Mesenchymal stem cell (in vitro differentiated cells and primary cell): ENCODE measurements at regions not wholly inside any gene's neighbourhood (a gene's known extent, or its start where the extent isn't known, plus 50 kb on each side); places are given as distances from the start of the nearest gene placed in this dataset.

Source experiments
- DNase-seq: peaks from one replicate; pipeline ENCODE4 v3.0.0-alpha.2; 2013
- H2AFZ ChIP-seq: one replicate; pipeline ENCODE4 v1.6.1; 2013; ENCODE audit warnings: low read depth, mild to moderate bottlenecking, control low read depth, inconsistent platforms, low read length, moderate library complexity
- H2AK5ac ChIP-seq: 2 replicates; pipeline ENCODE4 v1.6.1; 2013; ENCODE audit warnings: low read length, moderate library complexity, mild to moderate bottlenecking, inconsistent platforms; ENCODE audit not compliant: severe bottlenecking
- H2BK120ac ChIP-seq: one replicate; pipeline ENCODE4 v1.6.1; 2013; ENCODE audit warnings: low read depth, mild to moderate bottlenecking, inconsistent platforms, low read length, moderate library complexity
- H2BK12ac ChIP-seq, 2 experiments: one replicate each; pipeline ENCODE4 v1.6.1; 2013; ENCODE audit warnings: inconsistent platforms in 2 of 2, low read length in 2 of 2, mild to moderate bottlenecking in 2 of 2, moderate library complexity in 2 of 2, control low read depth in 1 of 2
- H2BK15ac ChIP-seq: one replicate; pipeline ENCODE4 v1.6.1; 2013; ENCODE audit warnings: mild to moderate bottlenecking, low read depth, inconsistent platforms; ENCODE audit not compliant: poor library complexity, severe bottlenecking
- H2BK5ac ChIP-seq: 2 replicates; pipeline ENCODE4 v1.6.1; 2013; ENCODE audit warnings: low read depth, mild to moderate bottlenecking, low read length, control low read depth, inconsistent platforms; ENCODE audit not compliant: poor library complexity, severe bottlenecking
- H3K14ac ChIP-seq, 2 experiments: one replicate each; pipeline ENCODE4 v1.6.1; 2013; ENCODE audit warnings: inconsistent platforms in 2 of 2, low read length in 2 of 2, control low read depth in 1 of 2, mild to moderate bottlenecking in 1 of 2, moderate library complexity in 1 of 2
- H3K18ac ChIP-seq, 2 experiments: one replicate each; pipeline ENCODE4 v1.6.1; 2013; ENCODE audit warnings: inconsistent platforms in 2 of 2, low read length in 2 of 2, control low read depth in 1 of 2, low read depth in 1 of 2, mild to moderate bottlenecking in 1 of 2
- H3K23ac ChIP-seq, 2 experiments: one replicate each; pipeline ENCODE4 v1.6.1; 2013; ENCODE audit warnings: inconsistent platforms in 2 of 2, low read length in 2 of 2, mild to moderate bottlenecking in 2 of 2, moderate library complexity in 2 of 2, control low read depth in 1 of 2
- H3K27ac ChIP-seq: 2 replicates; pipeline ENCODE4 v1.5.1; 2013; ENCODE audit warnings: mild to moderate bottlenecking, moderate library complexity, low read length, control low read depth, inconsistent platforms; ENCODE audit not compliant: poor library complexity, severe bottlenecking
- H3K27me3 ChIP-seq, 2 experiments: 2 replicates each; pipeline versions ENCODE4 v1.6.1 to v1.7.0; 2013; ENCODE audit warnings: low read length in 2 of 2, mild to moderate bottlenecking in 2 of 2, moderate library complexity in 2 of 2, control low read depth in 1 of 2, inconsistent platforms in 1 of 2; ENCODE audit not compliant: control insufficient read depth in 1 of 2, insufficient read depth in 1 of 2
- H3K36me3 ChIP-seq, 2 experiments: 2 replicates each; pipeline versions ENCODE4 v1.6.1 to v1.7.0; 2013; ENCODE audit warnings: low read length in 2 of 2, control low read depth in 1 of 2, inconsistent platforms in 1 of 2, low read depth in 1 of 2, mild to moderate bottlenecking in 1 of 2; ENCODE audit not compliant: insufficient read depth in 2 of 2, control insufficient read depth in 1 of 2
- H3K4ac ChIP-seq, 2 experiments: one replicate each; pipeline ENCODE4 v1.6.1; 2013; ENCODE audit warnings: inconsistent platforms in 2 of 2, low read length in 2 of 2, mild to moderate bottlenecking in 2 of 2, moderate library complexity in 2 of 2, control low read depth in 1 of 2, low read depth in 1 of 2
- H3K4me1 ChIP-seq: 2 replicates; pipeline ENCODE4 v1.6.1; 2013; ENCODE audit warnings: low read depth, low read length, control low read depth; ENCODE audit not compliant: control insufficient read depth, insufficient read depth
- H3K4me2 ChIP-seq: 2 replicates; pipeline ENCODE4 v1.6.1; 2013; ENCODE audit warnings: low read length, mild to moderate bottlenecking, inconsistent platforms; ENCODE audit not compliant: poor library complexity, severe bottlenecking
- H3K4me3 ChIP-seq, 2 experiments: 2 replicates each; pipeline versions ENCODE4 v1.5.1 to v1.7.0; 2013; ENCODE audit warnings: low read length in 2 of 2, mild to moderate bottlenecking in 2 of 2, control low read depth in 1 of 2, low read depth in 1 of 2; ENCODE audit not compliant: insufficient read depth in 1 of 2
- H3K79me1 ChIP-seq: replicated peaks from 2 replicates; pipeline ENCODE4 v1.6.1; 2013; ENCODE audit warnings: mild to moderate bottlenecking, control low read depth, low read length, inconsistent platforms; ENCODE audit not compliant: poor library complexity, severe bottlenecking
- H3K9ac ChIP-seq: 2 replicates; pipeline ENCODE4 v1.7.0; 2013; ENCODE audit warnings: mild to moderate bottlenecking, low read length, moderate library complexity
- H3K9me3 ChIP-seq: 2 replicates; pipeline ENCODE4 v1.7.0; 2013; ENCODE audit warnings: mild to moderate bottlenecking, low read length; ENCODE audit not compliant: control insufficient read depth
- H4K8ac ChIP-seq: one replicate; pipeline ENCODE4 v1.6.1; 2013; ENCODE audit warnings: inconsistent platforms, mild to moderate bottlenecking, low read length, moderate library complexity
- H4K91ac ChIP-seq: one replicate; pipeline ENCODE4 v1.6.1; 2013; ENCODE audit warnings: mild to moderate bottlenecking, low read length, inconsistent platforms
- WGBS: methylation state at CpG from one replicate; pipeline ENCODE4 v1.1.7; 2013; ENCODE audit warnings: mixed read lengths; 5-methylcytosine and 5-hydroxymethylcytosine counted together

DNA sequence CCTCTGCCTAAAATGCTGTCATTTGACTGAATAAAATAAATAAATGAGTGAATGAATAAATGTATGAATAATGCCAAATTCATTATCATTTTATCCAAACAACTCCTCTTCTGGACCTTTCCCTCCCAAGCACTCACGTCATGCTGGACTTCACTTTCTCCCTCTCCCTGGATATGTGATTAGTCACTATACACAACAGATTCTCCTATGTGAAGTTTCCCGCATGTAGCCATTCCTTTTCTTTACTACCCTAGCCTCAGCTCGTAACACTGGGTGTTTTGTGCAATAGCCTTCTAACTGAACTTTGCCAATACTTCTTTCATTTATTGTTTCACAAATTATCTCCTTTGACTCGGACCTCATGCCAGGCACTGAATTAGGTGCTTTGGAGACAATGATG lies 87.6 kb upstream of the IL6 start:
- Histone ChIP-seq H3K27ac (no peak overlapping the region), H3K18ac (no peak overlapping the region), H3K14ac (no peak overlapping the region), H3K4me3 (no peak overlapping the region), H2BK120ac (no peak overlapping the region), H2BK12ac (no peak overlapping the region), H3K4me1 (no peaks in the 10 kb centered on the region), H4K8ac (no peak overlapping the region), H3K4ac (no peak overlapping the region), H3K36me3 (no peaks in the 10 kb centered on the region), H3K9ac (no peak overlapping the region), H2BK5ac (no peak overlapping the region), H3K23ac (no peak overlapping the region), H2AK5ac (no peak overlapping the region), H2AFZ (no peak overlapping the region), H2BK15ac (no peak overlapping the region), H3K4me2 (no peak overlapping the region), H4K91ac (no peak overlapping the region), H3K79me1 (no peaks in the 10 kb centered on the region), H3K9me3 (peaks cover 40% of the 10 kb centered on the region), H3K27me3 (no peaks in the 10 kb centered on the region)
- DNase-seq, result no peak
- 94% methylated on average over 3 of the region's 4 CpGs for WGBS

GRCh38 chr7:22635349-22635748 lies 91.7 kb upstream of the IL6 start:
- Histone ChIP-seq H4K91ac (no peak overlapping the region), H3K4me1 (no peaks in the 10 kb centered on the region), H3K27ac (no peak overlapping the region), H2AK5ac (no peak overlapping the region), H2BK15ac (no peak overlapping the region), H2BK5ac (no peak overlapping the region), H3K4me3 (no peak overlapping the region), H3K18ac (no peak overlapping the region), H3K14ac (peak overlapping the region in 1 of 2 experiments; percentile 0), H3K9me3 (peaks cover 3% of the 10 kb centered on the region), H3K79me1 (no peaks in the 10 kb centered on the region), H2AFZ (no peak overlapping the region), H3K23ac (no peak overlapping the region), H3K4ac (no peak overlapping the region), H3K27me3 (no peaks in the 10 kb centered on the region), H4K8ac (peak overlapping the region; percentile 63), H3K36me3 (no peaks in the 10 kb centered on the region), H3K9ac (no peak overlapping the region), H2BK120ac (no peak overlapping the region), H2BK12ac (no peak overlapping the region), H3K4me2 (no peak overlapping the region)
- 70% methylated on average over 1 of the region's 1 CpG for WGBS
- DNase-seq, result no peak

GRCh38 chr7:22633954-22634474 lies 93.0 kb upstream of the IL6 start:
- Histone ChIP-seq H3K18ac (peak overlapping the region in 1 of 2 experiments; percentile 19), H3K14ac (no peak overlapping the region), H3K9ac (no peak overlapping the region), H2BK15ac (no peak overlapping the region), H3K4me1 (no peaks in the 10 kb centered on the region), H2BK5ac (no peak overlapping the region), H3K23ac (no peak overlapping the region), H2BK12ac (no peak overlapping the region), H3K27ac (no peak overlapping the region), H4K91ac (no peak overlapping the region), H2AK5ac (no peak overlapping the region), H3K4me2 (no peak overlapping the region), H4K8ac (no peak overlapping the region), H3K36me3 (no peaks in the 10 kb centered on the region), H3K9me3 (peaks cover under 1% of the 10 kb centered on the region), H3K27me3 (no peaks in the 10 kb centered on the region), H3K4ac (no peak overlapping the region), H2AFZ (no peak overlapping the region), H2BK120ac (no peak overlapping the region), H3K4me3 (no peak overlapping the region), H3K79me1 (no peaks in the 10 kb centered on the region)
- DNase-seq, result peak; percentile 26
- 69% methylated on average over 3 of the region's 3 CpGs for WGBS

DNA sequence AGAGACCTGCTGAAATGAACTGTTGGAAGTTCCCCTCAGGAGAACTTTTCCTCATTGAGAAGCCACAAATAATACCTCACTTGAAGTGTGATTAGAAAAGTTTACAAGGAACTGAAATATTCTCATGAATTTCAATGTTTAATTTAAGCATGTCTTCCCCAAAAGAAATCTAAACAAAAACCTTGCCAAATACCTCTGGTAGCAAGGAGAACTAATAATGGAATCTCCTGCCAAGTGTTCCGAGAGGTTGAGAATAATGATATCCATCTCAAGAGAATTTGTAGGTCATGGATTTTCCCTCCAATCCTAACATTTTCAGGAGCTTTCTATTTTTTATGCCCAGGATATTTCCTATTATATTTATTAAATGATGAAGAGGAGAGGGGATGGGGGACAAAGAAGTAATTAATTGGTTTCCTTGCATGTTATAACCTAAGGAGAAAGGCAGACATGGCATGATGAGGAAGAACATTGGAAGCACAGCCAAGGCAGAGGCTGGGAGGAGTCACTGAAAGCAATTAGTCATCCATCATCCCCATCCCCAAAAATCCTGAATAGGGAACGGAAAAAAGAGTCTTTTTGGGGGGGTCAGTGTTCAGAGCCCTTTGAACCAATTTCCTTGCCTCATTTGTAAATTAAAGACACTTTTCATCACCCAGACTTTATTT lies 93.6 kb upstream of the IL6 start:
- H2BK5ac ChIP-seq, result no peak overlapping the region
- H3K9me3 ChIP-seq, result no peaks in the 10 kb centered on the region
- no peaks in the 10 kb centered on the region for H3K4me1 ChIP-seq
- H3K27me3 ChIP-seq, result no peaks in the 10 kb centered on the region
- DNase-seq, result no peak
- H3K79me1 ChIP-seq, result no peaks in the 10 kb centered on the region
- no peak overlapping the region for H2BK12ac ChIP-seq
- H3K4ac ChIP-seq, result no peak overlapping the region
- no peak overlapping the region for H4K91ac ChIP-seq
- H2BK15ac ChIP-seq, result no peak overlapping the region
- H2BK120ac ChIP-seq, result no peak overlapping the region
- H2AFZ ChIP-seq, result no peak overlapping the region
- H3K36me3 ChIP-seq, result no peaks in the 10 kb centered on the region
- no peak overlapping the region for H3K23ac ChIP-seq
- H2AK5ac ChIP-seq, result no peak overlapping the region
- H4K8ac ChIP-seq, result no peak overlapping the region
- H3K18ac ChIP-seq, result no peak overlapping the region
- WGBS, result 100% methylated on average over 1 of the region's 2 CpGs
- H3K4me3 ChIP-seq, result no peak overlapping the region
- no peak overlapping the region for H3K4me2 ChIP-seq
- H3K14ac ChIP-seq, result no peak overlapping the region
- no peak overlapping the region for H3K9ac ChIP-seq
- no peak overlapping the region for H3K27ac ChIP-seq
